ENCODE measurements at regions not wholly inside any gene's neighbourhood (a gene's known extent, or its start where the extent isn't known, plus 50 kb on each side); places are given as distances from the start of the nearest gene placed in this dataset.

DNA sequence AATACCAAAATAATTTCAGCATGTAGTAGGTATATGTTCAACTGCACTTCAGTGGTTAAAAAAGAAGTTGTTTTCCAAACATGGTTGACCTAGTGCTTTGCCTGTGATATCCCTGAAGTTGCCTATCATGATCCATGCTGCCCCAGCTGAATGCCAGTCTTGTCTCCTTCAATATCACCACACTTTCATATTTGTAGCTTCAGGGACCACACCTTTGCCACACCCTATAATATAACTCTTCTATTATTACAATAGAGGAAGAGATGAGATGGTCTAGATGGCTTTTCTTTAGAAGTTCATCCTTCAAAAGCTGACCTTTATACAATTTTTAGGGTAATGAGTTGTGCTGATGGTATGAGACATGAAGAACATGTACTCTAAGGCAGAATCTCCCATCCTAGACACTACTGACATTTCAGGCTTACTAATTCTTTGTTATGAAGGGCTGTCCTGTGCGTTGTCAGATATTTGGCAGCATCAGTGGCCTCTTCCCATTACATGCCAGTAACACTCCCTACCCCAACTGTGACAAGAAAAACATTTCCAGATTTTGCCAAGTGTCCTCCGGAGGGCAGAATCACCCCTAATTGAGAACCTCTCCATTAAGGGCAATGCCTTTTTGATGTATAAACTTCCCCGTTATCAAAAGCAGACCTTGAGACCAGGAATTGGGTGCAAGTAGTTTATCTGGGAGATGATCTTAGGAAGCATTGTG lies 76.2 kb upstream of the PLCL2 start:
- no peak for ATAC-seq (ENCODE audit: low read depth in 2 of 2)
- Mint-ChIP-seq H3K4me3 (no peak overlapping the region), H3K9me3 (no peaks in the 10 kb centered on the region), H3K36me3 (no peaks in the 10 kb centered on the region), H3K27me3 (no peaks in the 10 kb centered on the region), H3K27ac (no peak overlapping the region), H3K4me1 (no peaks in the 10 kb centered on the region)
- DNase-seq = no peak

DNA sequence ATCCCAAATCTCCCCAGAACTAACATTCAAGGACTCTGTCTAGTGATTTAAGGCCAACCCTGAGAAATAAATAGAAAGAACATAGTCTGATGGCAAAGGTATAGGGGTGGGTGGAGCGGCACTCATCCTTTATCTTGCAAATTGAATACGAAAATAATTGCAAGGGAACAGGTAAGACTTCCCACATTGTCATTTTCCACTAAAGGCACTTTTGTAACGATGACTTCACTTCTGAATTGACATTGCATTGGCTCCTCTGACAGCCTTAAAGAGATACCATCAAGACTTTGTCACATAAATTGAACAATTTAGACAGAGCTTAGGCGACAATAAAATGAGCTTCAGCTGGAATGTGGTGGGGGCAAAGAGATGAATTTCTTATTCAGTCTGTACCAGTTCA lies 75.3 kb upstream of the PLCL2 start:
- H3K4me3 Mint-ChIP-seq = no peak overlapping the region
- no peaks in the 10 kb centered on the region for H3K36me3 Mint-ChIP-seq
- ATAC-seq (ENCODE audit: low read depth in 2 of 2) (no peak), DNase-seq (no peak)
- no peaks in the 10 kb centered on the region for H3K27me3 Mint-ChIP-seq
- H3K4me1 Mint-ChIP-seq = no peaks in the 10 kb centered on the region
- no peaks in the 10 kb centered on the region for H3K9me3 Mint-ChIP-seq
- no peak overlapping the region for H3K27ac Mint-ChIP-seq

DNA sequence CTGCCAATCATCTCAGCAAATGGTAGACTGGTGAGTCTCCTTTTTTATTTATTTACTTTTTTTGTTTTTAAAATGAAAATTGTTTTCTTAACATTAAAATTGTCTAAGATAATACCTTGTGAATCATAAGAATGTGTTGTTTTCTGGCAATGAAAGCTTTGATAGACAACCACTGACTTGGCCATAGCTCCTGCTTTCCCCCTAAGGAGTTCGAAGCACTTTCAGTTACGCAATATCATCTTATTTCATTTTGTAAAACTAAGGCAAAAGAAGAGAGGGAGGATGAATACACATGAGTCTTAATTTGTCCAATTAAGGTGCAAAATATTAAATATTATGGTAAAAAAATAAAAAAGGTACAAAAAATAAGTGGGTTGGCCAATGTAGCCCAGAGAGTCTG lies 74.8 kb upstream of the PLCL2 start:
- no peak for ATAC-seq (ENCODE audit: low read depth in 2 of 2)
- H3K9me3 Mint-ChIP-seq = peaks cover 0 to under 1% (median 0%) of the 10 kb centered on the region in 7 donors

DNA sequence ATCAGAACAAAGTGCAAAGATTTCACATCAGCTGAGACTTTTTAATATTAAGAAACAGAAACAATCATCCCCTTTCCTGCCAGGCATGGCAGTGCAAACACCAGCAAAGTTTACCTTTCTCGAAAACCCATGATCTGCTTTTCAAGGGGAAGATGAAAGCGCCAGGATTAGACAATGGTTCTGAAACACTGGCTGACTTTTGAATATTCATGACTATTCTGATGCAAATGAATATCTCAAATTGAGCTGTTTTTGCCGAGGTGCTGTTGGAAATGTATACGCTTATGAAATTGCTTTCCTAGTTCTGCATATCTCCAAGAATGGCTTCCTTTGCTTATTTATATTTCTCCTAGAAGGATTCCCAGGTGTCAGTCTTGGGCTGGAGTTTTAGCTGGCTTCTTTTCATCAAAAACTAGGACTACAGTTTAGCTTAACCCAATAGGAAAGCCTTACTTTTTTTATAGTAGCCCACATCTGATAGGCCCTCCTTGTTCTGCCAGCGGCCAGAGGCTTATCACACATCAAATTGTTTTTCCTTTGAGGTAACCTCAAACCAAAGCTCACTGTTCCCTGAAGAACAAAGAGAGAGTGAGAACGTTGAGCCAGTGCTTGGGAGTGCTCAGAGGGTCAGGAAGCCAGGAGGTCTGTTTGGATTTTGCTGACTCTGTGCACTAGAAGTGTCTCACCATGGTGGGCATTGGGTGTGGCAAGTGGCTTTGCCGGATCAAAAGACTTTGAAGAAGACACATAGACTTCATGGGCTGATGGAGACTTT lies 74.0 kb upstream of the PLCL2 start:
- Mint-ChIP-seq H3K4me3 (no peak overlapping the region), H3K36me3 (no peaks in the 10 kb centered on the region), H3K27ac (no peak overlapping the region), H3K27me3 (peaks cover 0 to 4% (median 0%) of the 10 kb centered on the region in 3 donors), H3K4me1 (no peaks in the 10 kb centered on the region), H3K9me3 (peaks cover 0 to 1% (median 0%) of the 10 kb centered on the region in 7 donors)
- no peak for ATAC-seq (ENCODE audit: low read depth in 2 of 2)
- DNase-seq = no peak

More for the DNA sequence above, 74.8 kb upstream of the PLCL2 start:
- no peaks in the 10 kb centered on the region for H3K4me1 Mint-ChIP-seq
- H3K36me3 Mint-ChIP-seq = no peaks in the 10 kb centered on the region
- DNase-seq = no peak
- H3K4me3 Mint-ChIP-seq = no peak overlapping the region
- H3K27ac Mint-ChIP-seq = no peak overlapping the region
- H3K27me3 Mint-ChIP-seq = peaks cover 0 to under 1% (median 0%) of the 10 kb centered on the region in 3 donors

DNA sequence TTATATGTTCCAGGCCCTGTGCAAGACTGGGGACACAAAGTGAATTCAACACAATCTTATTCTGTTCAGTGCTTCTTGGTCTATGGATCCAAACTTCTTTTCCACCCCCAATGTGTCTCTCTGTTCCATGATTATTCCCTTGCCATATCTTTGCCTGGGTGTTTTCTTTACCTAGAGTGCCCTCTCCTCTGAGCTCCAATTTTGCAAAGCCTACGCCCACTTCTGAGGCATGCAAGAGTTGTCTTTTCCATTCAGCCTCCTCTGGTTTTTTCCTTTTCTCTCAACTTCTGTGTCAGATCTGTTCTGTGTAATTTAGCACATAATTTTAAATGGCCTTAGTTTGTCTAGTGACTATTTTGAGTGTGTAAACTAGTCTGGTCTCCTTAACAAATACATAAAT lies 72.8 kb upstream of the PLCL2 start:
- H3K9me3 Mint-ChIP-seq = peaks cover 0 to 1% (median 0%) of the 10 kb centered on the region in 7 donors
- peaks cover 0 to 4% (median 0%) of the 10 kb centered on the region in 3 donors for H3K27me3 Mint-ChIP-seq
- no peaks in the 10 kb centered on the region for H3K4me1 Mint-ChIP-seq
- peak overlapping the region in 1 of 6 donors; percentile 29 for H3K27ac Mint-ChIP-seq
- H3K4me3 Mint-ChIP-seq = no peak overlapping the region
- ATAC-seq (ENCODE audit: low read depth in 2 of 2) (no peak), DNase-seq (no peak)
- no peaks in the 10 kb centered on the region for H3K36me3 Mint-ChIP-seq

DNA sequence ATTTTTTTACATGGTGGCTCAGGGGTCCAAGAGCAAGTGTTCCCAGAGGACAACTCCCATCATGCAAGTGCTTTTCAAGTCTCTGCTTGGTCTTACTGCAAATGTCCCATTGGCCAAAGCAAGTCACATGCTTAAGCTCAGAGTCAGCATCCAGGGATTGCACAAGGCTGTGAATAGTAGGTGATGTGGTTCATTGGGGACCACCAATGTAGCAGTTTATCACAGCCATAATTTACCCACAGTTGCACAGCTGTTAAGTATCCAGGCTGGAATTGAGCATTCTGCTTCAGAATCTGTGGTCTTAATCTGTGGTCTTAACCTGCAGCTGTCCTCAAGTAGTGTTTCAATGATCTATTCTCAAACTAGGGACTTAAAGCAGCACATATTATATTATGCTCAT lies 71.4 kb upstream of the PLCL2 start:
- peaks cover 0 to 2% (median 0%) of the 10 kb centered on the region in 7 donors for H3K9me3 Mint-ChIP-seq
- H3K27me3 Mint-ChIP-seq = peaks cover 0 to 4% (median 0%) of the 10 kb centered on the region in 3 donors
- no peak for DNase-seq
- H3K36me3 Mint-ChIP-seq = no peaks in the 10 kb centered on the region
- H3K4me3 Mint-ChIP-seq = no peak overlapping the region
- no peak for ATAC-seq (ENCODE audit: low read depth in 2 of 2)
- no peaks in the 10 kb centered on the region for H3K4me1 Mint-ChIP-seq
- no peak overlapping the region for H3K27ac Mint-ChIP-seq

DNA sequence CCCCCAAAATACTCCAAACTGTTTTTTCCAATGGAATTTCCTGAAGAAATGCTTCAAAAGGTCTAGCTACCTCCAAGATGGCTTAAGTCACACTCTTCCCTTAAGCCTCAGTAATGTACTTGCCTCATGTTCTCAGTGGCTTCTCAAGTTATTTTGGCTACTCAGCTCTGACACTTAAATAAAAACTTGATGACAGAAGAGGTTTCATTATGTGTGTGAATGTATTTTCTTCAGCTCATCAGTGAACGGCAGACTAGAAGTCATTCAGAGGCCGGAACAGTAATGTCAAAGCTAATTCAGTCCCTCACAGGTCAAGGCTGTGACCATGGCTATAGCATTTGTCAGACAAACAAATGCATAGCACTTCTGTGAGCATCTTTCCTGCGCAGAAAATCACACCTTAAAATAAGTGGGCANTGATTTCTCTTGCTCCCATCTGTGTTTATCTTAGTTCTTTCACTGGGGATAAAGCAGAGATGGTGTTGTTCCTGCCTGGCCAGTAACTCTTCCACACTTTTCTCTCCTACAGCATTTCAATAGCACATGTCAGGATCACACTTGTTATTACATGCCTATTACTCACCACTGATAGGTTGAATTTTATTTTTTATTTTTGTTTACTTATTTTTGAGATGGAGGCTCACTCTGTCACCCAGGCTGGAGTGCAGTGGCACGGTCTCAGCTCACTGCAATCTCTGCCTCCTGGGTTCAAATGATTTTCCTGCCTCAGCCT lies 68.5 kb upstream of the PLCL2 start:
- H3K27me3 Mint-ChIP-seq = peaks cover 0 to 4% (median 0%) of the 10 kb centered on the region in 3 donors
- H3K4me1 Mint-ChIP-seq = peaks cover 5 to 6% (median 5%) of the 10 kb centered on the region in 3 donors
- ATAC-seq (ENCODE audit: low read depth in 2 of 2) (no peak), DNase-seq (no peak)
- no peak overlapping the region for H3K4me3 Mint-ChIP-seq
- H3K9me3 Mint-ChIP-seq = peaks cover 0 to 9% (median 0%) of the 10 kb centered on the region in 7 donors
- H3K27ac Mint-ChIP-seq = no peak overlapping the region
- no peaks in the 10 kb centered on the region for H3K36me3 Mint-ChIP-seq

DNA sequence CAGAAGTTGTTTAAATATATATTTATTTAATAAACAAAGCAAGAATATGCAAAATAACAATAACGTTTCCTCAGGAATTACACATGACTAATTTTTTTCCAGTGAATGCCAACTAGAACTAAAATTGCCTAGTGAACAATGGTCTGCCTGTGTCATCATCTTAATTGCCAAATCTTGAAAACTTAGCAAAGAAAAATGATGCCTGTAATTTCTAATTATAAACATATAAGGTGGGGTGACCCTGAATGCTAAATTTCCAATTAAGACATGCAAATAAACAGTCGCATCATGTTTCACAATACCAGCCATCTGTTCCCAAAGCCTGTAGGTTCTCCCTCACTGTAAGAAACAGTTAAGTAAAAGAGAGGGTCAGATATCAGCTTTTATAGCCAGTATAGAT lies 67.6 kb upstream of the PLCL2 start:
- ATAC-seq (ENCODE audit: low read depth in 2 of 2) (no peak), DNase-seq (no peak)
- Mint-ChIP-seq H3K27me3 (peaks cover 0 to 4% (median 0%) of the 10 kb centered on the region in 3 donors), H3K36me3 (no peaks in the 10 kb centered on the region), H3K4me3 (no peak overlapping the region), H3K9me3 (peaks cover 0 to 9% (median 0%) of the 10 kb centered on the region in 7 donors), H3K27ac (no peak overlapping the region), H3K4me1 (peaks cover 5 to 8% (median 6%) of the 10 kb centered on the region in 3 donors)

DNA sequence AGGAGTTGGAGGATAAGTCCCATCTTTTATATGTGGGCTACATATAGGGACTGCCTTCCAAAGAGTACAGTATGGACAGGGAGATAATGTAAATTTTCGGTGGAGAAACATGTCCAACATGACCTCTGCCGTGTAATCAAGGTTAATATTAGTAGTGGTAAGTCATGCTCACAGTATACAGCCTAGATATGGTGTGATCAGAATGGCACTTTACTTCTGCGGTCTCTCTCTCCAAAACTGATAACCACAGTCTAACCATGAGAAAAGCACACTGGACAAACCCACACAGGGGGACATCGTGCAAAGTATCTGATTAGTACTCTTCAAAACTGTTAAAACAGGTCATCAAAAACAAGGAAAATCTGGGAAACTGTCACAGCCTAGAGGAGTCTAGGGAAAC lies 66.6 kb upstream of the PLCL2 start:
- H3K36me3 Mint-ChIP-seq = no peaks in the 10 kb centered on the region
- H3K27me3 Mint-ChIP-seq = peaks cover 0 to 4% (median 0%) of the 10 kb centered on the region in 3 donors
- H3K4me1 Mint-ChIP-seq = peaks cover 6 to 13% (median 11%) of the 10 kb centered on the region in 3 donors
- peaks cover 0 to 9% (median 0%) of the 10 kb centered on the region in 7 donors for H3K9me3 Mint-ChIP-seq
- ATAC-seq (ENCODE audit: low read depth in 2 of 2) (no peak), DNase-seq (no peak)
- H3K4me3 Mint-ChIP-seq = no peak overlapping the region
- no peak overlapping the region for H3K27ac Mint-ChIP-seq

DNA sequence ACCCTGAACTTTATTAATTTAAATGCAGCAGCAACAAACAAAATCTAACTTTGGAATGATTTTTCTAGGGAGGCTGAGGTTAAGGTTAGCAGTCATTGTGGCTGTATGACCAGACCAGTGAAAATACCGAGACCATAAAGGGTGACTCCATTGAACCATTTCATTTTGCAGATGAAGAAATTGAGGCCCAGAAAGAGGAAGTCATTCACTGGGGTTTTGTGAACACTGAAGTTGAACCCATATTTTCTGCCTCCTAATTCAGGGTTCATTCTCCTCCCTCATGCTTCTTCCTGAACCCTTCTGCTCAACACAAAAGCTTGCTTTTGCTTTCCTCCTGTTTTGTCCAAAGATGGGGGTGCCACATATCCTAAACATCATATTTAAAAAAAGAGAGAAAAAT lies 65.8 kb upstream of the PLCL2 start:
- Mint-ChIP-seq H3K27ac (no peak overlapping the region), H3K4me3 (no peak overlapping the region), H3K4me1 (peaks cover 11 to 18% (median 18%) of the 10 kb centered on the region in 3 donors), H3K9me3 (peaks cover 0 to 9% (median 0%) of the 10 kb centered on the region in 7 donors), H3K36me3 (no peaks in the 10 kb centered on the region), H3K27me3 (peaks cover 0 to 4% (median 0%) of the 10 kb centered on the region in 3 donors)
- DNase-seq (no peak), ATAC-seq (ENCODE audit: low read depth in 2 of 2) (no peak)

DNA sequence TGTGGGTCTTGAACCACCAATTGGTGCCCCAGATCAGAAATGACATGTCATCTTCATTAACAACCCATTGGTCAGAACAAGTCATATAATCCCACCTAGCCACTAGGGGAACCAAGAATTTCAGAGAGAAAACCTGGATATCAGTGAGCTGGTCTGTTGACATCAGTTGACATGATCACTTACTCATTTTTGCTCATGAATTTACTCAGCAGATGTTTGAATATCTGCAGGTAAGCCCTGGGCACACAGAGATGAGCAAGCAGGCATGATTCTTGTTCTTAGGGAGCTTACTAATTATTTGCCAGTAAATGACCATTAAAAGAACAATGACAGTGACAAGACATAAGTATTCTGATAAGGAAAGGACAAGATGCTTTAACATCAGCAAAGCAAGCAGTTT lies 64.3 kb upstream of the PLCL2 start:
- no peak for DNase-seq
- Mint-ChIP-seq H3K27me3 (no peaks in the 10 kb centered on the region), H3K9me3 (peaks cover 0 to 9% (median 0%) of the 10 kb centered on the region in 7 donors), H3K4me3 (no peak overlapping the region), H3K4me1 (peaks cover 21 to 27% (median 27%) of the 10 kb centered on the region in 3 donors), H3K36me3 (no peaks in the 10 kb centered on the region), H3K27ac (no peak overlapping the region)
- no peak for ATAC-seq (ENCODE audit: low read depth in 2 of 2)

DNA sequence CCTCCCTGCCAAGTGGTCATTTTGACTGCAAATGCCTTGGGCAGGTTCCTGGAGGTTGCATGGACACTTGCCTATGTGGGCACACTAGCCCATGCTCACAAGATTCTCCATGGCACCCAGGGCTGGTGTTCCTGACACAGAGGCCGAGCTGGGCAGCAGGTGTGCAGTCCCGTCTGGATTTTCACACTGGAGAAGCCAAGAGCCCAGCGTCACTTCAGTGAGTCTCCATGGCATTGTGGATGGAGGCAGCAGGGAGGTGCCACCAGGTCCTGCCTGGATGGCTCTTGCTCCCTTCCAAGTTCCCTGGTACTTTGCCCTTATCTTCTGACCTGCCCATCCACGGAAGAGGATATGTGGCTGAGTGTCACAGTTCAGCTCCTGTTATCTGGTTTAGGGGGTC lies 63.7 kb upstream of the PLCL2 start:
- Mint-ChIP-seq H3K9me3 (peaks cover 0 to 9% (median 0%) of the 10 kb centered on the region in 7 donors), H3K4me1 (peaks cover 21 to 27% (median 27%) of the 10 kb centered on the region in 3 donors), H3K27me3 (no peaks in the 10 kb centered on the region), H3K36me3 (no peaks in the 10 kb centered on the region), H3K27ac (no peak overlapping the region), H3K4me3 (no peak overlapping the region)
- ATAC-seq (ENCODE audit: low read depth in 2 of 2) (no peak), DNase-seq (no peak)

DNA sequence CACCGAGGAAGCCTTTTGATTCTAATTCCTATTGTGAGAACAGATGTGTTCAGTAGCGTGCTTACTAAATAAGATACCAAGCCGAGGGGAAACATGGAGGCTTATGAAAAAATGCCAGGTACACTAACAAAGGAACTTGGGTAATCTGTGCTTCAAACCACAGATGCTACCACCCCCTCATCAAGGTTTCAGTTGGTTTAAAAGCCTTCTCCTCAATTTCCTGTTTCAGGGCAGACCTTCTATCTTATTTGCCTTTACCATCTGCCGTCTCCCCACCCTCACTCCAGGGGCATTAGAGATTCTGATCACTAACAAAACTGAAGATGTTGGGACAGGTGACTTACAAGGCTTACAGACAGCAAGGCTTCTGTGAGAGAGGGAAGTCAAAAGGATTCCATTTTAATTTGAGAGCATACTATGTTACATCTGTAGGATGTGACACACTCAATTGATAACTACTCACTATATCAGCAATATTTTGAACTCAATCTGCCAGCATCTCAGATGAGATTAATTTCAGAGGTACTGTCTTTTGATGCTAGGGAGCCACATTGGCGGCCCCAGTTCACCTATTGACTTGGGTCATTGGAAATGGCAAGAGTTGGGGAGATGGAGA lies 60.6 kb upstream of the PLCL2 start:
- Mint-ChIP-seq H3K9me3 (peaks cover 0 to 5% (median 0%) of the 10 kb centered on the region in 7 donors), H3K36me3 (no peaks in the 10 kb centered on the region), H3K4me3 (peak overlapping the region in 5 of 8 donors; percentile 9 to 61 (median 36)), H3K27me3 (no peaks in the 10 kb centered on the region), H3K27ac (peak overlapping the region in 1 of 6 donors; percentile 64), H3K4me1 (peaks cover 18 to 23% (median 23%) of the 10 kb centered on the region in 3 donors)
- DNase-seq (peak; percentile 39), ATAC-seq (ENCODE audit: low read depth in 2 of 2) (peak; percentile 88)
